Spleen (tissue), 7 donors: ENCODE measurements at regions not wholly inside any gene's neighbourhood (a gene's known extent, or its start where the extent isn't known, plus 50 kb on each side); places are given as distances from the start of the nearest gene placed in this dataset.

Source experiments
- CTCF ChIP-seq, 11 experiments: fragments of 200-600 bp in 7 of 11; fragments of 450-650 bp in 4 of 11; sonication (generic) in 4 of 11; IDR thresholded peaks in 8 of 11; conservative IDR thresholded peaks in 3 of 11; 1 replicate in 7 of 11; 2 replicates in 4 of 11; pipeline versions ENCODE4 v1.4.0 to v1.8.0; 2016 to 2021; ENCODE audit warnings: antibody characterized with exemption in 11 of 11, inconsistent platforms in 4 of 11, mild to moderate bottlenecking in 1 of 11
- POLR2A ChIP-seq, 3 donors: fragments of 450-650 bp; IDR thresholded peaks; one replicate each; pipeline ENCODE4 v1.5.1; 2017; ENCODE audit warnings: antibody characterized with exemption in 3 of 3, mild to moderate bottlenecking in 1 of 3
- POLR2AphosphoS5 ChIP-seq, 3 donors: sonication (generic); formaldehyde crosslinking; IDR thresholded peaks; one replicate each; pipeline ENCODE4 v1.5.1; 2017; ENCODE audit warnings: antibody characterized with exemption in 3 of 3
- donor health status: DM: no; HTN: no; CAD: no; lungs with moderate emphysema.
- donor health status: DM: no; HTN: no; CAD: no.
- donor health status: DM: no; HTN: no; CAD: no.

DNA sequence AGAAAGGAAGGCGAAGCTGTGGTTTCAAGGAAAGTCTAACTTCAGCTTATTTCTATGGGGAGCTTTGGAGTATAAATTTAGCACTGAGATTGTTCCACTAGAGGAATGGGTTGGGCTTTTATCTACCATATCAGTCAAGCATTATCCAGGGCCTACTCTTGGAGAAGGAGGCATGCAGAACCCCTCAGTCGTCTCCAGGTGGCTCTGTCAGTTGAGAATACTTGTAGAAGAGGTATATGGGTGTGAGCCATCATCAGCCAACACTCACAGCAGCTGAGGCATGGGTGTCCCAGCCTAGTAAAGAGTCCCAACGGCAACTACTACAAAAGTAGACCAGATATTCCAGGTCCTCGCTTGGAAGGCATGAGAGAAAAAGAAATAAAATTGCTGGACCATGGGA is 548.5 kb upstream of the GRAMD2B start:
- TF ChIP-seq CTCF (IDR thresholded peaks at IDR 0.05 in 8 of 11, conservative IDR thresholded peaks at IDR 0.05 in 3 of 11) = no peak
- no peak for TF ChIP-seq POLR2A (IDR thresholded peaks at IDR 0.05)
- TF ChIP-seq POLR2AphosphoS5 (IDR thresholded peaks at IDR 0.05) = no peak
